Ovary (tissue), 3 donors: ENCODE measurements at regions not wholly inside any gene's neighbourhood (a gene's known extent, or its start where the extent isn't known, plus 50 kb on each side); places are given as distances from the start of the nearest gene placed in this dataset.

Experiments
- EP300 ChIP-seq: sonication (generic); formaldehyde crosslinking; IDR thresholded peaks from one replicate; pipeline ENCODE4 v1.6.1; 2017; ENCODE audit warnings: antibody characterized with exemption
- POLR2A ChIP-seq: fragments of 450-650 bp; IDR thresholded peaks from one replicate; pipeline ENCODE4 v1.6.1; 2017; ENCODE audit warnings: antibody characterized with exemption, mild to moderate bottlenecking, moderate library complexity
- TF ChIP-seq, protein P1 (sequence below), 3 donors: fragments of 450-650 bp in 2 of 3; fragments of 200-600 bp in 1 of 3; IDR thresholded peaks; one replicate each; pipeline versions ENCODE4 v1.5.1 to v1.8.0; 2016 to 2022; ENCODE audit warnings: antibody characterized with exemption in 3 of 3, mild to moderate bottlenecking in 1 of 3
- donor health status: DM: no; HTN: no; CAD: no.

DNA sequence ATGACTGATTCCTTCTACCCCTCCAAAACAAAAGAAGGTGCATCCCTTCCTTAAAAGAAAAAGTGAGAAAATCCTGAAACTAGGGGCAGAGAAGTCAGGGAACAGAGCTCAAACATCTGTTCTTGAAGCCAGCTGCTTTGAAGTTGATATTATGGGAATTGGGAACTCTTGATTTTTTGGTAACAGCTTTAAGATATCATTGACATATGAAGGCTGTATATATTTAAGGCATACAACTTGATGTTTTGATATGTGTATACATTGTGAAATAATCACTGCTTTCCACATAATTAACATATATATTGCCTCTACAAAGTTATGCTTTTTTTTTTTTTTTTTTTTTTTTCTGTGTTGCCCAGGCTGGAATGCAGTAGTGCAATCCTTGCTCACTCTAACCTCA is 117.1 kb downstream of the AKAP11 start:
- TF ChIP-seq, protein P1, sequence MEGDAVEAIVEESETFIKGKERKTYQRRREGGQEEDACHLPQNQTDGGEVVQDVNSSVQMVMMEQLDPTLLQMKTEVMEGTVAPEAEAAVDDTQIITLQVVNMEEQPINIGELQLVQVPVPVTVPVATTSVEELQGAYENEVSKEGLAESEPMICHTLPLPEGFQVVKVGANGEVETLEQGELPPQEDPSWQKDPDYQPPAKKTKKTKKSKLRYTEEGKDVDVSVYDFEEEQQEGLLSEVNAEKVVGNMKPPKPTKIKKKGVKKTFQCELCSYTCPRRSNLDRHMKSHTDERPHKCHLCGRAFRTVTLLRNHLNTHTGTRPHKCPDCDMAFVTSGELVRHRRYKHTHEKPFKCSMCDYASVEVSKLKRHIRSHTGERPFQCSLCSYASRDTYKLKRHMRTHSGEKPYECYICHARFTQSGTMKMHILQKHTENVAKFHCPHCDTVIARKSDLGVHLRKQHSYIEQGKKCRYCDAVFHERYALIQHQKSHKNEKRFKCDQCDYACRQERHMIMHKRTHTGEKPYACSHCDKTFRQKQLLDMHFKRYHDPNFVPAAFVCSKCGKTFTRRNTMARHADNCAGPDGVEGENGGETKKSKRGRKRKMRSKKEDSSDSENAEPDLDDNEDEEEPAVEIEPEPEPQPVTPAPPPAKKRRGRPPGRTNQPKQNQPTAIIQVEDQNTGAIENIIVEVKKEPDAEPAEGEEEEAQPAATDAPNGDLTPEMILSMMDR (IDR thresholded peaks at IDR 0.05), result no peak
- TF ChIP-seq EP300 (no peak), POLR2A (no peak)
